ENCODE measurements at regions not wholly inside any gene's neighbourhood (a gene's known extent, or its start where the extent isn't known, plus 50 kb on each side); places are given as distances from the start of the nearest gene placed in this dataset.

- no peak for TF ChIP-seq CTCF (IDR thresholded peaks at IDR 0.05; ENCODE audit: low read depth, low read length, missing control alignments)
- no peak overlapping the region for H3K4me3 ChIP-seq (replicated peaks; ENCODE audit: low read depth, low read length)
- no peak for DNase-seq (ENCODE audit: extremely low read depth, low read depth)
These were observed 211.7 kb downstream of the ANKRD60 start for GRCh38 chr20:58016779-58017178.

GRCh38 chr20:58014628-58015315, 213.7 kb downstream of the ANKRD60 start:
- DNase-seq (ENCODE audit: extremely low read depth, low read depth) = no peak
- no peak overlapping the region for H3K4me3 ChIP-seq (replicated peaks; ENCODE audit: low read depth, low read length)
- no peak for TF ChIP-seq CTCF (IDR thresholded peaks at IDR 0.05; ENCODE audit: low read depth, low read length, missing control alignments)

GRCh38 chr20:58012731-58013510, 215.5 kb downstream of the ANKRD60 start:
- H3K4me3 ChIP-seq (replicated peaks; ENCODE audit: low read depth, low read length) = no peak overlapping the region
- no peak for TF ChIP-seq CTCF (IDR thresholded peaks at IDR 0.05; ENCODE audit: low read depth, low read length, missing control alignments)
- DNase-seq (ENCODE audit: extremely low read depth, low read depth) = no peak

- TF ChIP-seq CTCF (IDR thresholded peaks at IDR 0.05; ENCODE audit: low read depth, low read length, missing control alignments) = no peak
- DNase-seq (ENCODE audit: extremely low read depth, low read depth) = no peak
- H3K4me3 ChIP-seq (replicated peaks; ENCODE audit: low read depth, low read length) = no peak overlapping the region
These were observed 216.4 kb downstream of the ANKRD60 start for GRCh38 chr20:58011947-58012610.

- no peak for DNase-seq (ENCODE audit: extremely low read depth, low read depth)
- no peak overlapping the region for H3K4me3 ChIP-seq (replicated peaks; ENCODE audit: low read depth, low read length)
- TF ChIP-seq CTCF (IDR thresholded peaks at IDR 0.05; ENCODE audit: low read depth, low read length, missing control alignments) = no peak
These were observed 217.1 kb downstream of the ANKRD60 start for GRCh38 chr20:58011106-58011946.

GRCh38 chr20:58010666-58011065, 217.8 kb downstream of the ANKRD60 start:
- no peak for TF ChIP-seq CTCF (IDR thresholded peaks at IDR 0.05; ENCODE audit: low read depth, low read length, missing control alignments)
- H3K4me3 ChIP-seq (replicated peaks; ENCODE audit: low read depth, low read length) = no peak overlapping the region
- DNase-seq (ENCODE audit: extremely low read depth, low read depth) = no peak

Data from HFF-Myc (cell line).